ENCODE measurements at regions not wholly inside any gene's neighbourhood (a gene's known extent, or its start where the extent isn't known, plus 50 kb on each side); places are given as distances from the start of the nearest gene placed in this dataset.

- no peak for DNase-seq (ENCODE audit: low spot score in 2 of 2)
- Histone ChIP-seq H3K4me3 (no peak overlapping the region), H3K36me3 (no peaks in the 10 kb centered on the region), H3K27me3 (no peaks in the 10 kb centered on the region), H3K27ac (no peak overlapping the region), H3K4me1 (peaks cover 0 to 5% (median 0%) of the 10 kb centered on the region in 4 donors), H3K9me3 (peaks cover 0 to 3% (median 0%) of the 10 kb centered on the region in 4 donors)
- WGBS, 2 donors, result 24 to 28% methylated on average over 1 of the region's 1 CpG
- TF ChIP-seq POLR2A (IDR thresholded peaks at IDR 0.05) (no peak), EP300 (IDR thresholded peaks at IDR 0.05) (no peak), CTCF (IDR thresholded peaks at IDR 0.05) (no peak)
These were observed 463.1 kb downstream of the PIK3C3 start for GRCh38 chr18:42418121-42418520.

- H3K27me3 ChIP-seq, result no peaks in the 10 kb centered on the region
These were observed 470.0 kb downstream of the PIK3C3 start for GRCh38 chr18:42425025-42425424.

GRCh38 chr18:42426496-42427015, 471.5 kb downstream of the PIK3C3 start:
- 45 to 50% methylated on average over 2 of the region's 2 CpGs for whole genome bisulfite sequencing, 2 donors
- no peak for DNase-seq (ENCODE audit: low spot score in 2 of 2)
- TF ChIP-seq CTCF (IDR thresholded peaks at IDR 0.05) (no peak), POLR2A (IDR thresholded peaks at IDR 0.05) (no peak), EP300 (IDR thresholded peaks at IDR 0.05) (no peak)
- H3K27ac ChIP-seq, result no peak overlapping the region
- H3K27me3 ChIP-seq, result no peaks in the 10 kb centered on the region
- H3K36me3 ChIP-seq, result no peaks in the 10 kb centered on the region
- no peaks in the 10 kb centered on the region for H3K9me3 ChIP-seq
- H3K4me1 ChIP-seq, result no peaks in the 10 kb centered on the region
- no peak overlapping the region for H3K4me3 ChIP-seq

More at GRCh38 chr18:42425025-42425424, 470.0 kb downstream of the PIK3C3 start:
- DNase-seq (ENCODE audit: low spot score in 2 of 2), result no peak
- H3K9me3 ChIP-seq, result no peaks in the 10 kb centered on the region
- TF ChIP-seq EP300 (IDR thresholded peaks at IDR 0.05), result no peak
- TF ChIP-seq POLR2A (IDR thresholded peaks at IDR 0.05), result no peak
- no peak for TF ChIP-seq CTCF (IDR thresholded peaks at IDR 0.05)
- H3K4me3 ChIP-seq, result no peak overlapping the region
- H3K36me3 ChIP-seq, result no peaks in the 10 kb centered on the region
- no peaks in the 10 kb centered on the region for H3K4me1 ChIP-seq
- H3K27ac ChIP-seq, result no peak overlapping the region

DNA sequence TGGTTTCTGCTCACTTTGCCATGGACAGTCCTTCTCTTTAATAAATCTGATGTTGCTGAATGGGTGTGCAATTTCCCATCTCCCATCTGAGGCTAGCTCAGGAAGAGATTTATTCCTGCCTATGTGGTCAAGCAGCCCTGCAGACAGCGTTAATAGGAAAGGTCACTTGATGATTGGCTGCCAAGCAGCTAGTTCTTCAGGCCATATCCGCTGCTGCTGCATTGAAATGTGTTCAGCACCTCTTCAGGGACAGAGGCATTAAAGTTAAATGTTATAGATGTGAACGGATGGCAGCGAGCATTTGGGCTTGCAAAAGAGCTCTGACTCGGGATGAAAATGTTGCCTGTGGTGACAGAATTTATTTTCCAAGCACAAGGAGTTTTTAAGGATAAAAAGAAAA, 474.2 kb downstream of the PIK3C3 start:
- Histone ChIP-seq H3K27me3 (no peaks in the 10 kb centered on the region), H3K27ac (no peak overlapping the region), H3K36me3 (no peaks in the 10 kb centered on the region), H3K4me1 (no peaks in the 10 kb centered on the region), H3K4me3 (no peak overlapping the region), H3K9me3 (no peaks in the 10 kb centered on the region)
- no peak for DNase-seq (ENCODE audit: low spot score in 2 of 2)
- WGBS, 2 donors, result 41 to 45% methylated on average over 5 of the region's 5 CpGs
- no peak for TF ChIP-seq EP300 (IDR thresholded peaks at IDR 0.05)
- TF ChIP-seq CTCF (IDR thresholded peaks at IDR 0.05), result no peak
- no peak for TF ChIP-seq POLR2A (IDR thresholded peaks at IDR 0.05)

GRCh38 chr18:42436222-42436765, 481.3 kb downstream of the PIK3C3 start:
- TF ChIP-seq EP300 (IDR thresholded peaks at IDR 0.05), result no peak
- WGBS, 2 donors, result 81 to 97% methylated on average over 1 of the region's 1 CpG
- Histone ChIP-seq H3K4me3 (no peak overlapping the region), H3K27me3 (no peaks in the 10 kb centered on the region), H3K27ac (no peak overlapping the region), H3K9me3 (no peaks in the 10 kb centered on the region), H3K4me1 (no peaks in the 10 kb centered on the region), H3K36me3 (no peaks in the 10 kb centered on the region)
- DNase-seq (ENCODE audit: low spot score in 2 of 2), result no peak

- WGBS, 2 donors, result 82 to 84% methylated on average over 5 of the region's 5 CpGs
- Histone ChIP-seq H3K36me3 (no peaks in the 10 kb centered on the region), H3K27ac (no peak overlapping the region), H3K9me3 (no peaks in the 10 kb centered on the region), H3K27me3 (no peaks in the 10 kb centered on the region), H3K4me3 (no peak overlapping the region), H3K4me1 (no peaks in the 10 kb centered on the region)
- TF ChIP-seq CTCF (IDR thresholded peaks at IDR 0.05) (no peak), EP300 (IDR thresholded peaks at IDR 0.05) (no peak), POLR2A (IDR thresholded peaks at IDR 0.05) (no peak)
- DNase-seq (ENCODE audit: low spot score in 2 of 2), result no peak
These were observed 482.0 kb downstream of the PIK3C3 start for GRCh38 chr18:42437001-42437400.

All from tibial nerve (tissue), 4 donors.